ENCODE measurements at regions not wholly inside any gene's neighbourhood (a gene's known extent, or its start where the extent isn't known, plus 50 kb on each side); places are given as distances from the start of the nearest gene placed in this dataset.

GRCh38 chr20:24049081-24049480 lies 60.5 kb upstream of the GGTLC1 start:
- no peak for DNase-seq

GRCh38 chr20:24048024-24048611 lies 59.5 kb upstream of the GGTLC1 start:
- no peak for DNase-seq

- no peak for DNase-seq
Observed at GRCh38 chr20:24046888-24047287, 58.3 kb upstream of the GGTLC1 start.

- DNase-seq, result no peak
Observed at GRCh38 chr20:24045621-24046318, 57.2 kb upstream of the GGTLC1 start.

- no peak for DNase-seq
Observed at GRCh38 chr20:24043294-24043693, 54.7 kb upstream of the GGTLC1 start.

- DNase-seq, result no peak
Observed at GRCh38 chr20:24042646-24043045, 54.1 kb upstream of the GGTLC1 start.

GRCh38 chr20:24040896-24041459 lies 52.4 kb upstream of the GGTLC1 start:
- DNase-seq, result no peak

GRCh38 chr20:24039196-24039595 lies 50.6 kb upstream of the GGTLC1 start:
- DNase-seq, result no peak
